Fibroblast of villous mesenchyme (primary cell): ENCODE measurements at regions not wholly inside any gene's neighbourhood (a gene's known extent, or its start where the extent isn't known, plus 50 kb on each side); places are given as distances from the start of the nearest gene placed in this dataset.
"Not testable (repeated sequence)": the region's sequence is repeated elsewhere in the genome, so short reads cannot be mapped to it uniquely, and the experiment has no call there.

Experiments used
- DNase-seq: peaks from one replicate; pipeline ENCODE4 v3.0.0-alpha.2; 2010; ENCODE audit warnings: low read depth
- H3K4me3 ChIP-seq: 2 replicates; pipeline ENCODE4 v1.5.1; 2011; ENCODE audit warnings: low read depth, mild to moderate bottlenecking, low read length
- TF ChIP-seq, protein P1 (sequence below): IDR thresholded peaks from 2 replicates; pipeline ENCODE4 v1.5.1; 2012; ENCODE audit warnings: low read depth, mild to moderate bottlenecking, low read length; ENCODE audit not compliant: insufficient read depth

- no peak overlapping the region for H3K4me3 ChIP-seq
- TF ChIP-seq, protein P1, sequence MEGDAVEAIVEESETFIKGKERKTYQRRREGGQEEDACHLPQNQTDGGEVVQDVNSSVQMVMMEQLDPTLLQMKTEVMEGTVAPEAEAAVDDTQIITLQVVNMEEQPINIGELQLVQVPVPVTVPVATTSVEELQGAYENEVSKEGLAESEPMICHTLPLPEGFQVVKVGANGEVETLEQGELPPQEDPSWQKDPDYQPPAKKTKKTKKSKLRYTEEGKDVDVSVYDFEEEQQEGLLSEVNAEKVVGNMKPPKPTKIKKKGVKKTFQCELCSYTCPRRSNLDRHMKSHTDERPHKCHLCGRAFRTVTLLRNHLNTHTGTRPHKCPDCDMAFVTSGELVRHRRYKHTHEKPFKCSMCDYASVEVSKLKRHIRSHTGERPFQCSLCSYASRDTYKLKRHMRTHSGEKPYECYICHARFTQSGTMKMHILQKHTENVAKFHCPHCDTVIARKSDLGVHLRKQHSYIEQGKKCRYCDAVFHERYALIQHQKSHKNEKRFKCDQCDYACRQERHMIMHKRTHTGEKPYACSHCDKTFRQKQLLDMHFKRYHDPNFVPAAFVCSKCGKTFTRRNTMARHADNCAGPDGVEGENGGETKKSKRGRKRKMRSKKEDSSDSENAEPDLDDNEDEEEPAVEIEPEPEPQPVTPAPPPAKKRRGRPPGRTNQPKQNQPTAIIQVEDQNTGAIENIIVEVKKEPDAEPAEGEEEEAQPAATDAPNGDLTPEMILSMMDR = no peak
- no peak for DNase-seq
Observed at GRCh38 chr13:21882766-21883165, 211.9 kb downstream of the FGF9 start.

DNA sequence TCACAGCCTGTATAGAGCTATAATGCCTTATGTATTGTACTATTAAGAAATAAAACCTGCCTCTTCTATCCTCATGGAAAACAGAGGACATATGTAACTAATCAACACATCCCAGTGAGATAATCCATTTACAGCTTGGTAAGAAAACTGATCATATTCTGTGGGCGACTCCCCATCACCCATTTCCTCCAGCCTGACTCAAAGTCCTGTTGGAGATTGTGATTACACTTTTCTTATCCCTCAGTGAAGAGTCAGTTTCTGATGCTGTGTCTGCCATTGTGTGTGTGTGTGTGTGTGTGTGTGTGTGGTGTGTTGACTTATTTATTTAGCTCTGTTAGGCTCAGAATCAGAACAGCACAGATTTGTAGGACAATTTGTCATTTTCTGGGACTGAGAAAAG lies 212.8 kb downstream of the FGF9 start:
- TF ChIP-seq, protein P1 = no peak
- H3K4me3 ChIP-seq = no peak overlapping the region
- DNase-seq = no peak

- H3K4me3 ChIP-seq = no peak overlapping the region
- no peak for DNase-seq
- TF ChIP-seq, protein P1 = no peak
Observed at GRCh38 chr13:21884299-21884909, 213.5 kb downstream of the FGF9 start.

DNA sequence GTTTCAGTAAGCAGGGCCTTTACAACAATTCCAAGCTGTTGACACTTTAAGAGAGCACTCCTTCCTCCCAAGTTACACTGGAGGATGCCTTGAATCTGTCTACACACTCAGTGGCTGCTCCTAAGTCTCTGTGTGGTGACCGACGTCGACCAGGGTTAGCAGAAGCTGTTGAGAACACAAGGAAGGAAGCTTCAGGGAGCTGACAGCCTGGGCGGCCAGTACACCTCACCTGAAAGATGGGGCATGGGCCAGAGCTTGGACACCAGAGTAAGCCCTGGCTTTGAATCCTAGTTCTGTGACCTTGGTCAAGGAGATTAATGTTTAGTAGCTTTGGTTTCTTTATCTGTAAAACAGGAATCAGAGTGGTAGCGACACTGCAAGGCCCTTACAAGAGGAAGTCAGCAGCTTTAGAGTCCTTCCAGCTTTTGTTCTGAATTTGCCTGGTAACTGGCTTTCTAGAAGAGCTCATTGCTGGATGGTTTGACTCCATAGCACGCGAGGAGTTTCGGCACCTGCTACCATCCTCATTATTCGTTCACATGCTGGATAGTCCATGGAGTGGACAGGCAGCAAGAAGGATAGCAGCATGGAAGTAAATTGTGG lies 214.2 kb downstream of the FGF9 start:
- DNase-seq = no peak
- TF ChIP-seq, protein P1 = no peak
- H3K4me3 ChIP-seq = no peak overlapping the region

DNA sequence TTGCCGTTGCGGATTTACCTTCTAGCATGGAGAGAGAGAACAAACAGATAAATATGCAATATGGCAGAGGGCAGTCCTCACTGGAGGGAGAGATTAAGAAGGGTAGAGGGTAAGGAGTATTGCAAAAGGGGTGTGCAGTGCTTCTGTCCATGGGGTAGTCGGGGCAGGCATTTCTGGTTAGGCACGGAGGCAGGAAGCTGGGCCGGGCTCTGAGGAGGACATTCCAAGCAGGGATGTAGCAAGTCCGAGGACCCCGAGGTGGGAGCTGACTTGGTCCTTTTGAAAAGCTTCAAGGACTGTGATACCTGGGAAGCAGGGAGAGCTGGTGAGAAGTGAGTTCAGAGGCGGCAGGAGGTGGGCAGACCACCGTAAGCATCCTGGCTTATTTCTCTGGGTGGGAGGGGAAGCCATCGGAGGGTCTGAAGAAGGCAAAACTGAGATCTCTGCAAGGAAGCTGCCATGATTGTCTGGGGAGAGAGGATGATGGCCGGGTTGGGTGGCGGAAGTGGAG lies 214.9 kb downstream of the FGF9 start:
- no peak for DNase-seq
- H3K4me3 ChIP-seq = no peak overlapping the region
- TF ChIP-seq, protein P1 = no peak

- TF ChIP-seq, protein P1 = no peak
- DNase-seq = no peak
- no peak overlapping the region for H3K4me3 ChIP-seq
Observed at GRCh38 chr13:21889651-21890050, 218.8 kb downstream of the FGF9 start.

- DNase-seq = not testable (repeated sequence)
Observed at GRCh38 chr13:21890220-21890619, 219.3 kb downstream of the FGF9 start.

More at GRCh38 chr13:21890220-21890619, 219.3 kb downstream of the FGF9 start:
- not testable (repeated sequence) for H3K4me3 ChIP-seq
